ENCODE measurements at regions not wholly inside any gene's neighbourhood (a gene's known extent, or its start where the extent isn't known, plus 50 kb on each side); places are given as distances from the start of the nearest gene placed in this dataset.

GRCh38 chr4:117692538-117692937, 341.7 kb upstream of the NDST3 start:
- CTCF ChIA-PET = interaction anchor here (2.1 kb wide), 1 partner anchor 8 kb away, joined by 10 read pairs; no protein-coding TSS in a partner anchor
- no TSS peak for BruUV-seq (replicated peaks)
- no peaks in the 10 kb centered on the region for H3K27me3 ChIP-seq (ENCODE audit: insufficient read depth, low read length)

More at GRCh38 chr4:117692538-117692937, 341.7 kb upstream of the NDST3 start:
- H3K4me2 ChIP-seq (ENCODE audit: low read length) = no peak overlapping the region
- H3K79me2 ChIP-seq (ENCODE audit: insufficient read depth, low read length) = no peaks in the 10 kb centered on the region
- ChIA-PET RAD21 (ENCODE audit: low non-redundant PET in 1 of 2, low total read pairs in 2 of 2, uncharacterized antibody in 2 of 2, unreplicated experiment in 2 of 2) (interaction anchor here in 1 of 2 experiments (0.7 kb wide), 1 partner anchor 256 kb away, joined by 3 read pairs; no protein-coding TSS in a partner anchor), POLR2A (no interaction called here)
- no peaks in the 10 kb centered on the region for H3K36me3 ChIP-seq (ENCODE audit: control insufficient read depth in 1 of 2, insufficient read depth in 2 of 2, low read length in 2 of 2)
- H4K20me1 ChIP-seq (ENCODE audit: insufficient read depth) = no peaks in the 10 kb centered on the region
- no peak overlapping the region for H3K9ac ChIP-seq (ENCODE audit: low read length)
- H3K4me1 ChIP-seq (ENCODE audit: control insufficient read depth in 1 of 2, insufficient read depth in 2 of 2, low read length in 2 of 2) = no peaks in the 10 kb centered on the region
- no peak overlapping the region for H3K27ac ChIP-seq (ENCODE audit: low read depth, low read length)
- intact Hi-C loops (cut with micrococcal nuclease) = loop anchor here (10.0 kb wide), 1 partner anchor 558 kb away; no protein-coding TSS in a partner anchor
- DNase-seq (ENCODE audit: low read depth, low spot score) = no peak
- ATAC-seq = peak; percentile 59
- no peaks in the 10 kb centered on the region for H3K9me2 ChIP-seq (ENCODE audit: insufficient read depth)
- no peak overlapping the region for H3K4me3 ChIP-seq (replicated peaks in 1 of 2; ENCODE audit: low read depth in 1 of 2, low read length in 2 of 2)
- H3K9me3 ChIP-seq (ENCODE audit: control insufficient read depth in 1 of 2, insufficient read depth in 1 of 2, low read depth in 1 of 2, low read length in 2 of 2) = no peaks in the 10 kb centered on the region
- TF ChIP-seq TCF7L2 (IDR thresholded peaks at IDR 0.05; ENCODE audit: borderline replicate concordance, extremely low read depth, insufficient read depth, insufficient read length) = no peak
- no peak for TF ChIP-seq SRF (IDR thresholded peaks at IDR 0.05; ENCODE audit: low read depth)
- no peak for TF ChIP-seq SIN3A (IDR thresholded peaks at IDR 0.05; ENCODE audit: low read depth)
- TF ChIP-seq CTCF (IDR thresholded peaks at IDR 0.05 in 2 of 3, conservative IDR thresholded peaks at IDR 0.05 in 1 of 3; ENCODE audit: borderline replicate concordance in 1 of 3, insufficient read depth in 1 of 3, low read depth in 2 of 3, low read length in 2 of 3) = peak in 1 of 3 experiments; percentile 24; a peak in 1 of 6 replicates
- TF ChIP-seq POLR2AphosphoS5 (IDR thresholded peaks at IDR 0.05; ENCODE audit: low read depth, low read length) = no peak
- no peak for TF ChIP-seq JUND (IDR thresholded peaks at IDR 0.05)
- TF ChIP-seq RAD21 (IDR thresholded peaks at IDR 0.05; ENCODE audit: low read depth) = peak; percentile 32
- no peak overlapping the region for H2AFZ ChIP-seq (ENCODE audit: low read depth, low read length, poor library complexity, severe bottlenecking)

Measured in HCT116 (cell line).